ENCODE measurements at regions not wholly inside any gene's neighbourhood (a gene's known extent, or its start where the extent isn't known, plus 50 kb on each side); places are given as distances from the start of the nearest gene placed in this dataset.

DNA sequence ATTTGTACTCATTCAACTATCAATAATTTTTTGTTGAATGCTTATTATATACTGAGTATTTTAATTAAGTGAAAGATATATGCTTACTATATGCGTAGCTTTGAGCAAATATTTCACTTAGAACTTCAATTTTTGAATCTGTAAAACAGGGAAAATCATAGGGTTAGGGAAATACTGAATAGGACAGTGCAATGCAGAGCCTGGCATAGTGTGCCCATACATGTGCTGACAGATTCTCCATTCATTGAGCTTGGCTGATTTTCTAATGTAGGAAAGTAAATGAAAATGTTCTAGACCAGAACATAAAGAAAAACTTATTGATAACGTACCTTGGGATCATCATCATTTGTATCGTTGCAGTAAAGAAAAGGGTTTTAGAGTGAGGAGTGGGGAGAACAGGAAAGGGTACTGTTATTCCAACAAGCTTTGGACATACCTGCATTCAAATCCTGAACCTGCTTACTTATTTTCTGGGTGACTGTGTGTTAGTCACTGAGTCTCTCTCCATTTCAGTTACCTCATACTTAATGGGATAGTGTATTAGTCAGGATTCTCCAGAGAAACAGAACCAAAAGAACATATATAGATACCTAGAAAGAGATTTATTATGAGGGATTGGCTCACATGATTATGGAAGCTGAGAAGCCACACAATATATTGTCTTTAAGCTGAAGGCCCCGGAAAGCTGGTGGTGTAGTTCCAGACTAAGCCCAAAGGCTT lies 436.4 kb downstream of the ADAMTS20 start:
- TF ChIP-seq, protein P1, sequence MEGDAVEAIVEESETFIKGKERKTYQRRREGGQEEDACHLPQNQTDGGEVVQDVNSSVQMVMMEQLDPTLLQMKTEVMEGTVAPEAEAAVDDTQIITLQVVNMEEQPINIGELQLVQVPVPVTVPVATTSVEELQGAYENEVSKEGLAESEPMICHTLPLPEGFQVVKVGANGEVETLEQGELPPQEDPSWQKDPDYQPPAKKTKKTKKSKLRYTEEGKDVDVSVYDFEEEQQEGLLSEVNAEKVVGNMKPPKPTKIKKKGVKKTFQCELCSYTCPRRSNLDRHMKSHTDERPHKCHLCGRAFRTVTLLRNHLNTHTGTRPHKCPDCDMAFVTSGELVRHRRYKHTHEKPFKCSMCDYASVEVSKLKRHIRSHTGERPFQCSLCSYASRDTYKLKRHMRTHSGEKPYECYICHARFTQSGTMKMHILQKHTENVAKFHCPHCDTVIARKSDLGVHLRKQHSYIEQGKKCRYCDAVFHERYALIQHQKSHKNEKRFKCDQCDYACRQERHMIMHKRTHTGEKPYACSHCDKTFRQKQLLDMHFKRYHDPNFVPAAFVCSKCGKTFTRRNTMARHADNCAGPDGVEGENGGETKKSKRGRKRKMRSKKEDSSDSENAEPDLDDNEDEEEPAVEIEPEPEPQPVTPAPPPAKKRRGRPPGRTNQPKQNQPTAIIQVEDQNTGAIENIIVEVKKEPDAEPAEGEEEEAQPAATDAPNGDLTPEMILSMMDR (IDR thresholded peaks at IDR 0.05): no peak
- TF ChIP-seq POLR2A (IDR thresholded peaks at IDR 0.05) (no peak), EP300 (IDR thresholded peaks at IDR 0.05) (no peak)

Measured in tibial nerve (tissue), 4 donors.